GM18907 (cell line): ENCODE measurements at regions not wholly inside any gene's neighbourhood (a gene's known extent, or its start where the extent isn't known, plus 50 kb on each side); places are given as distances from the start of the nearest gene placed in this dataset.

ENCODE experiments used
- ATAC-seq: cut with Tn5 transposase; IDR thresholded peaks from one replicate; pipeline ENCODE4 v1.9.1; 2021; ENCODE audit warnings: mild to moderate bottlenecking, moderate library complexity; ENCODE audit not compliant: unreplicated experiment

GRCh38 chr15:31241888-31242522 lies 84.6 kb upstream of the KLF13 start:
- ATAC-seq = no peak

- ATAC-seq = no peak
These were observed 82.7 kb upstream of the KLF13 start for GRCh38 chr15:31243895-31244294.

GRCh38 chr15:31245135-31245689 lies 81.4 kb upstream of the KLF13 start:
- no peak for ATAC-seq

- ATAC-seq = no peak
These were observed 80.9 kb upstream of the KLF13 start for GRCh38 chr15:31245756-31246155.

GRCh38 chr15:31247404-31247803 lies 79.2 kb upstream of the KLF13 start:
- ATAC-seq = no peak

- no peak for ATAC-seq
These were observed 78.4 kb upstream of the KLF13 start for GRCh38 chr15:31248263-31248662.

- ATAC-seq = no peak
These were observed 77.7 kb upstream of the KLF13 start for GRCh38 chr15:31248951-31249350.

GRCh38 chr15:31250033-31250432 lies 76.6 kb upstream of the KLF13 start:
- no peak for ATAC-seq

GRCh38 chr15:31251165-31251564 lies 75.5 kb upstream of the KLF13 start:
- no peak for ATAC-seq

GRCh38 chr15:31252171-31252785 lies 74.4 kb upstream of the KLF13 start:
- no peak for ATAC-seq

GRCh38 chr15:31254431-31255175 lies 72.0 kb upstream of the KLF13 start:
- ATAC-seq = no peak

GRCh38 chr15:31255176-31255510 lies 71.5 kb upstream of the KLF13 start:
- ATAC-seq = no peak

- ATAC-seq = peak; percentile 76
These were observed 70.8 kb upstream of the KLF13 start for GRCh38 chr15:31255732-31256377.

GRCh38 chr15:31256378-31257265 lies 70.0 kb upstream of the KLF13 start:
- ATAC-seq = no peak

GRCh38 chr15:31257286-31257685 lies 69.3 kb upstream of the KLF13 start:
- ATAC-seq = no peak

GRCh38 chr15:31258260-31258659 lies 68.4 kb upstream of the KLF13 start:
- ATAC-seq = no peak

- ATAC-seq = no peak
These were observed 66.9 kb upstream of the KLF13 start for GRCh38 chr15:31259562-31260252.

GRCh38 chr15:31260646-31261265 lies 65.9 kb upstream of the KLF13 start:
- no peak for ATAC-seq
